LoVo (cell line): ENCODE measurements at regions not wholly inside any gene's neighbourhood (a gene's known extent, or its start where the extent isn't known, plus 50 kb on each side); places are given as distances from the start of the nearest gene placed in this dataset.
"Not testable (repeated sequence)": the region's sequence is repeated elsewhere in the genome, so short reads cannot be mapped to it uniquely, and the experiment has no call there.

Source experiments
- DNase-seq: peaks from one replicate; pipeline ENCODE4 v3.0.0-alpha.2; 2016; ENCODE audit warnings: low spot score

DNA sequence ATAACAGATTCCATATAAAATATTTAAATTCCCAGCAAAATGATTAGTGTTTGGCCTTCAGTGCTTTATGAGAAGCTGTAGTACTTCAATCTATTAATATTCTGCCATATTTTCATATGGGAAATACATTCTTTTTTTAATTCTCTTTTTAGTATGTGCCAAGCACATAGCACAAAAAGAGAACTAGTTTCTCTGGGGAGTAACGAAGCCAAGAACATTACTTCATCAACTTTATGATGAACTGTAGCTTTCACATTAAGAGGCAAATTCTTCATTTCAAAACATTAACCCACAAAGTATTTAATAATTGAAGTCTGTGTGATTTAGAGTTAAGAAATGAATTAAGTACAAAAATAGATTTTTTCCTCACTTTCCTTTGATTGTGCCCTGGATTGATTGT lies 281.0 kb upstream of the EYS start:
- DNase-seq, result no peak

DNA sequence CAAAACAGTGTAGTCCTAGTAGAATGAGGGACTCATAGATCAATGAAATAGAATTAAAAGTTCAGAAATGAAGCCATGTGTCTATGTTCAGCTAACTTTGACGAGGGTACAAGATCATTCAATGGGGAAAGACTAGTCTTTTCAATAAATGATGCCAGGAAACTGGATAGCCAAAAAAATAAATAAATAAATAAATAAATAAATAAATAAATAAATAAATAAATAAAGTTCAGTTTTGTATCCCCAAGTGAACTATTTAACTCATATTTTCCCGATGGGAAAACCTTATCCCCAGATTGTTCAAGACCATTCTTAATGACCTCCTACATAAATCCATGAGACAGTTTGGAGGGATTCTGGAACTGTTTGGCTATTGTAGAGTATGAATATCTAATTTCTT lies 277.1 kb upstream of the EYS start:
- DNase-seq, result no peak

DNA sequence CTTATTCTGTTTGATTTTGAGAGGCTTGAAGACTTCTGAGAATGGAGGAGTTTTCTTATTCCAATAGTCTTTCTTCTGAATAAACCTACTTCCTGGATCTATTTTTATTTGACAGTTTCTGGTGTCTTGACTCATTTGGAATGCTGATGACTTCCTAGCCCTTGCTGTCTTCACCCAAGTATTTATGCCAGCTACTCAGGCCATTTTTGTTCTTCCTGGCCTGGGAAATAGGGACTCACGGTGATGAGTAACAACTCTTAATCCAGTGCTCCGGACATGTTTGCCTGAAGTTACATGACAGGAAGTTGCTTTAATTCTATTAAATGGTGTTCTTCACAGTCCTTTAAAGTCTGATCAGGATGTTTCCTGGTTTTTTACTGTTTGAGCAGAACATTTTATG lies 272.1 kb upstream of the EYS start:
- DNase-seq, result no peak

DNA sequence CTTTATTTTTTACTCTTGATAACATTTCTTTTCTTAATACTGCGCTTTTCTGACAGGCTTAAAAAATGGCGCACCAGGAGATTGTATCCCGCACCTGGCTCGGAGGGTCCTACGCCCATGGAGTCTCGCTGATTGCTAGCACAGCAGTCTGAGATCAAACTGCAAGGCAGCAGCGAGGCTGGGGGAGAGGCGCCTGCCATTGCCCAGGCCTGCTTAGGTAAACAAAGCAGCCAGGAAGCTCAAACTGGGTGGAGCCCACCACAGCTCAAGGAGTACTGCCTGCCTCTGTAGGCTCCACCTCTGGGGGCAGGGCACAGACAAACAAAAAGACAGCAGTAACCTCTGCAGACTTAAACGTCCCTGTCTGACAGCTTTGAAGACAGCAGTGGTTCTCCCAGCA lies 264.2 kb upstream of the EYS start:
- not testable (repeated sequence) for DNase-seq

DNA sequence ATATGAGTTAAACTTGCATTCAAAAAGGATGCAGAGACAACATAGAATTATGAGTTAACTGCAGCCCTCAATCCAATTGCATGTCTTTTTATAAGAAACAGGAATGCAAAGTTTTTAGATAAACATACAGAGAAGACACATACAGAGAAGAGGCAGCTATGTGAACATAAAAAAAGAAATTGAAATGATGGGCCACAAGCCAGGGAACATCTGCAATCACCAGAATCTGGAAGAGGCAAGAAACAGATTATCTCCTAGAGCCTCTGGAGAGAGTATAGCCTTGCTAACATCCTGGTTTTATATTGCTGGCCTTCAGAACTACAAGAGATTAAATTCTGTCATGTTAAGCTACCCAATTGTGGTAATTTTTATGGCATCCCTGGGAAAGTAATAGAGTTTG lies 257.2 kb upstream of the EYS start:
- DNase-seq, result no peak

DNA sequence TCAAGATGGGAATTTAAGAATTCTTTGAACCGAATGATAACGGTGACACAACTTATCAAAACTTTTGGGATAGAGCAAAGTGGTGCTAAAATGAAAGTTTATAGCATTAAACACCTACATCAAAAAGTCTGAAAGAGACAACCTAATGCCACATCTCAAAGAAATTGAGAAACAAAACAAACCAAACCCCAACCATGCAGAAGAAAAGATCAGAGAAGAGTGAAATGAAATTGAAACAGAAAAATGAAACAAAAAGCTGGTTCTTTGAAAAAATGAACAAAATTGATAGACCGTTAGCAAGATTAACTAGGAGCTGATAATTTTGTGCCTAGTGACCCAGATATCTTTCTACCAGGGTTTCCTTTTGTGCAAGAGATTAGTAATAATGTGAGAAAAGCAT lies 248.0 kb upstream of the EYS start:
- no peak for DNase-seq

DNA sequence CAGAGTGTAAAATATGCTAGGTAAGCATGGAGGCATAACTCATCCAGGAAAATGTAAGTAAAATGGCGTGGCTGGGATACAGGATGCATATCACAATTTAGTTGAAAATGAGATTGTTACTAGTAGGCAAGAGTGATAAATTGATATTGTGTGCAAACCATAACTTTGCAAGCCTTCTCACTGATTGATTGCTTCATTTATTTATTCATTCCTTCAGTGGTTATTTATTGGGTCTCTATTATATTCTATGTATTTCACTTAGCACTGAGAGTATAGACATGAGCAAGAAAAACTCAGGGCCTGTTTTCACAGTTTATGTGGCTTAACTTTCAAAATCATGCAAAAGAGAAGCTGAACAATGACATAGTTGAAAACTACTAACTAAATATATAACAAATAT lies 241.0 kb upstream of the EYS start:
- no peak for DNase-seq

DNA sequence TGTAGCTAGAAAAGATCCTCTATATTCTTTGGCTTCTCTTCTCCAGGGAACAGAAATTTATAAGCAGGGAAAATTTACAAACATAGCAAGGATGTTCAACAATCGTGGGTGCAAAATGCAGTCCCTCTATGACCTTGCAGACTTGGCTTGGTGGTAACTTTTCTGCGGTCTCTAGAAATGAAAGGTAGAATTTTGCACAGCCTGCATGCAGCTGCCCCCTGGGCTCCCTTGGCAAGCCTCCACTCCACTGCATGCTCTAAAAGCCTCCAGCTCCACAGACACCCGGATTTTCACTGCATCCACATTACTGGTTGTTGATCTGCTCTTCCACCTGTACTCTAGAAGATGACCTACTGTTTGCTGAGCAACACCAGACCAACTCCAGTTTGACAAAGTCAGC lies 236.5 kb upstream of the EYS start:
- no peak for DNase-seq

DNA sequence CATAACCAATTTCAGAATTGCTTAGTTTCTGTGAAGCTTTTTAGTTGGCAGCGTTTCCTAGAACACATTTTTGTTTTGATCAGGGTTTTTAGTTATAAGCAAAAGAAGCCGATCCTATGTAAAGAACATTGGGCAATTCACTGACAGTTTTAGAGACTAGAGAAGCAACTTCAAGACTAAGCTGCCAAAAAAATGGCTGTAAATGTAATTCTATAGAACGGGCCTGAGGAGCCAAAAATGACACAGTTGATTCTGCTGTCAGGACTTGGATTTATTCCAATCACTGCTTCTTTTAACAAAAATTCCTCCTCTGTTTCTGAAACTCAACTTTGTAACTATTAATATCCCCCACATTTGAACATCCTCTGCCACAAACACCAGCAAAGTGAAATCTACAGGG lies 236.0 kb upstream of the EYS start:
- DNase-seq, result no peak

DNA sequence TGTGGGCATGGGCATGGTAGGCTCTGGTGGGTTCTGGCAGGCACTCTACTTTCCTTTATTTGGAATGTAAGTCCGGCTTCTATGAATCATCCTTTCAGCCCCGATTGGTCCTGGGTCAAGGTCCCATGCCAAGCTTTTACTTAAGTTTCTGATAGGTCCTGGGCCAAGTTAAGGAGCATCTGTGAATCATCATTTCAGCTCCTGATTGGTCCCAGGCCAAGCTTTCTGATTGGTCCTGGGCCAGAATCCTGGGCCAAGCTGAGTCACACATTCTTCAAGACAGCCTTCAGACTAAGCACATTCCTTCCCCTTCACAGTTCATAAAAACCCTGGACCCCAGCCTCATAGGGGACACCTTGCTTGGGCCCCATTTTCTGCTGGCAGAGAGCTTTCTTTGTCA lies 231.0 kb upstream of the EYS start:
- DNase-seq, result no peak

DNA sequence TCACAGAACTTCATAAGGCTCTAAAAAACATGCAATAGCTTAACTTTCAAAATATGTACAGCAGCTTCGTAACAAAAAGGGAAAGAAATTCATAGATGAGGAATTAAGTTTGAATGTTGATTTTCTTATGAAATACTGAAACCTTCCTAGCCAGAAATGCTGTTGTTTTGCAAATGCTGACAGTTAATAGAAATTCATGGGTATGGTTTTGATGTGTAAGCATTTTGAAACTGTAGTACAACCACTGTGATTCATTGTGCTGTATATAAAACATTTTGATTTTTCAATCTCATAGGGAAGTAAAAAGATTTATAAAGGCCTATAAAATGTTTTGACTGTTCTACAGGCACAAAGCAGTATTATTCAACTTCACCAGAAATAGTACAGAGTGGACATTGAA lies 228.4 kb upstream of the EYS start:
- no peak for DNase-seq

DNA sequence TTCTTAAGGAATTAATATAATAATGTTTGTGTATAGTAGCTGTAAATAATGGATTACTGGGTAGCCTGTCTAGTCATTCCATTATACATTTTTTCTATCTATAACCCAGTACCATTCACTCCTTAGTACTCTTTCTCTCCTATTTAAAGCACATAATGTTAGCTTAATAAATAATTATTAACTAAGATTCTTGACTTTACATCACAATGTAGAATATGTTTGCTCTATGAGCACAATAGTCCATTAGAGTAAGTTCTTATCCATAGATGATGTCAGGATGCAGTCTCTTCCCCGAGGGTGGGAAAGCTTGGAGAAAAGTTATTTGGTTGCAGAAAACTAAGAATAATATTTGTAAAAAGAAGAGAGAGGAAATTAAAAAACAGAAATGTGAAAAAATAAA lies 226.4 kb upstream of the EYS start:
- no peak for DNase-seq

DNA sequence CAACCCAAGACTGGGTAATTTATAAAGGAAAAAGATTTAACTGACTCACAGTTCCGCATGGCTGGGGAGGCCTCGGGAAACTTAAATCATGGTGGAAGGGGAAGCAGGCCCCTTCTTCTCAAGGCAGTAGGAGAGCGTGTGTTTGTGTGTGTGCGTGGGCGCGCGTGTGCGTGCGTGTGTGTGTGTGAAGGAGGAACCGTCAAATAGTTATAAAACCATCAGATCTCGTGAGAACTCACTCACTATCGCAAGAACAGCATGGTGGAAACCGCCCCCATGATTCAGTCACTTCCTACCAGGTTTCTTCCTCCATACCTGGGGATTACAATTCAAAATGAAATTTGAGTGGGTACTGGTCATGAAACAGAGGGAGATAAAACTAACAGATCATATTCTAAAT lies 220.1 kb upstream of the EYS start:
- DNase-seq, result no peak

DNA sequence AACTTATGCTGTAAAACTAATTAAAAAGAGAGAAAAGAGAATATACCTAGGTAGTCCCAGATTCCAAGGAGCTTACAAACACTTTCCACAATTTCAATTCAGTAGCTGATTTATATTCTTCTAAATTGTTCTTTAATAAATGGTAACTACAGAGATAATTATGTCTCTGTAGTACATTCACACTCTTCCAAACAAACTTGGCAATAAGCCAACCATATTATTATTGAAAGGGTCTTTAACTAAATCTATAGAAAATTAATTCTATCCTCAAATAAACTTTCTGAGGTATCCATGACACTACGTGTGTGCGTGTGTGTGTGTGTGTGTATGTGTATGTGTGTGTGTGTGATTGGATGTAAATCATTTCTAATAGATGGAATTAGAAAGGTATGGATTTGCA lies 217.4 kb upstream of the EYS start:
- DNase-seq, result no peak

DNA sequence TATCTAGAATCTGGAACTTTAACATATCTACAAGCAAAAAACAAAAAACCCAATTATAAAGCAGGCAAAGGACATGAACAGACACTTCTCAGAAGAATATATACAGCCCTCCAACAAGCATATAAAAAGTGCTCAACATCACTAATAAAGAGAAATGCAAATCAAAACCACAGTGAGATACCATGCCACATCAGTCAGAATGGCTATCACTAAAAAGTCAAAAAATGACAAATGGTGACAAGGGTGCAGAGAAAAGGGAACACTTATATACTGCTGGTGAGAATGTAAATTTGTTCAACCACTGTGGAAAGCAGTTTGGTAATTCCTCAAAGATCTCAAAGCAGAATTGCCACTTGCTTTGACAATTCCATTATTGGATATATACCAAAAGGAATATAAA lies 215.0 kb upstream of the EYS start:
- DNase-seq, result no peak

DNA sequence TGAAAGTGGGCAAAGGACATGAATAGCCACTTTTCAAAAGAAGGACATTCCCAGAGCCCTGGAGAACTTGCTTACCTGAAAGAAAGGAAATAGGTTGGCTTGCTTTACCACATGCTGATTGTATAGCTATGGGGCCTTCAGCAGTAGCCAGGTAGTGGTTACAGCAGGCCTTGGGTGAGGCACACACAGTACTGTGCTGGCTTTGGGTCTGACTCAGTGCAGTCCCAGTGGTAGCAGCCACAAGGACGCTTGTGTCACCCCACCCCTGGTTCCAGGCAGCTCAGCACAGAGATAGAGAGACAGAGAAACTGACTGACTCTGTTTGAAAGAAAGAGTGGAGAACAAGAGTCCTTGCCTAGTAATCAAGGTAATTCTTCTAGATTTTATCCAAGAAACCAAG lies 201.0 kb upstream of the EYS start:
- no peak for DNase-seq

DNA sequence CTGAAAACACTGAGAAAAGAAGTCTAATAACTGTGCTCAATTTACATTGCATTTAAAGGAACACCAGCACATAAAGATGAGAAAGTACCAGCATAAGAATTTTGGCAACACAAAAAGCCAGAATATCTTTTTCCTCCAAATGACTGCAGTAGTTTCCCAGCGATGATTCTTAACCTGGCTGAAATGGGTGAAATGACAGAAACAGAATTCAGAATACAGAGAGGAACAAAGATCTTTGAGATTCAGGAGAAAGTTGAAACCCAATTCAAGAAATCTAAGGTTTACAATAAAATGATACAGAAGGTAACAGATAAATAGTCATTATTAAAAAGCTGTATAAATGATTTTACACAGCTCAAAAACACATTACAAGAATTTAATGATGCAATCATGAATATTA lies 197.0 kb upstream of the EYS start:
- DNase-seq, result no peak

DNA sequence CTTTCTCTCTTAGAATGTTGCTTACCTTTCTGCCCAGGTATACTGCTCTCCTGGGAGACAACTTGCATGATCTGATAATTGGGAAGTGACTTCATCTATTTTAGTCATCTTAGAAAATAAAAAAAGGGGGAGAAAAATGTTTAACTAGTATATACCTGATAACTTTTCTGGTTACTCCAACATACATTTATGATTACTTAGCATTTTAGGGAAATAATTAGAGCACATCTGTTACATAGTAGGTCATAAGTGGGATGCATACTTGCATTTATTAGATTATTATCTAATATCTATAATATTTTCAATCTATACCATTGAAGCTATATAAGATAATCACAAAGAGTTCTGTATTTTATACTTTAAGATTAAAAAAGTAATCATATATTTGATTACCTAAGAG lies 193.9 kb upstream of the EYS start:
- DNase-seq, result no peak

DNA sequence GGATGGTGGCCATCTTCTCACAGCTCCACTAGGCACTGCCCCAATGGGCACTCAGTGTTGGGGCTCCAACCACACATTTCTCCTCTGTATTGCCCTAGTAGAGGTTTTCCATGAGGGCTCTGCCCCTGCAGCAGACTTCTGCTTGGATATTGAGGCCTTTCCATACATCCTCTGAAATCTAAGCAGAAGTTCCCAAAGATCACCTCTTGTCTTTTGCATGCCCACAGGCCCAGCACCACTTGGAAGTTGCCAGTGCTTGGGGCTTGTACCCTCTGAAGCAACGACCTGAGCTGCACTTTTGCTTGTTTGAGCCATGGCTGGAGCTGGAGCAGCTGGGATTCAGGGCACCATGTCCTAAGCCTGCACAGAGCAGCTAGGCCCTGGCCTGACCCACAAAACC lies 189.1 kb upstream of the EYS start:
- DNase-seq, result no peak

DNA sequence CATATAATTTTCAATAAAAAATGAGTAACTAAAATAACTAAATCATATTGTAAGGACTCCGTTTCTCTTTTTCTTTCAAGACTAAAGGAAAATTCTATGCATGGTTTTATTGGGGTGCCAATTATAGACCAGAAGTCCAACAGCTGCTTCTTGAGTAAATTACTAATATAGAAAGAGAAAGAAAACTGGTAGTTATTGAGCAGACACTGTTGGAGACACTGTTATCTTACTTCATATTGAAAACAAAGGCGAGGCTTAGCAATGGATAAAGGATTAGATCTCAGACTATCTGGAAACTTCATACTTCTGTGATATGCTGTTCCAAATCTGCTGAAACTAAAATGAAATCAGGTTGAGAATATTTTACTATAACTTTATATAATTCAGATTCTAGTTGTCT lies 169.6 kb upstream of the EYS start:
- no peak for DNase-seq

DNA sequence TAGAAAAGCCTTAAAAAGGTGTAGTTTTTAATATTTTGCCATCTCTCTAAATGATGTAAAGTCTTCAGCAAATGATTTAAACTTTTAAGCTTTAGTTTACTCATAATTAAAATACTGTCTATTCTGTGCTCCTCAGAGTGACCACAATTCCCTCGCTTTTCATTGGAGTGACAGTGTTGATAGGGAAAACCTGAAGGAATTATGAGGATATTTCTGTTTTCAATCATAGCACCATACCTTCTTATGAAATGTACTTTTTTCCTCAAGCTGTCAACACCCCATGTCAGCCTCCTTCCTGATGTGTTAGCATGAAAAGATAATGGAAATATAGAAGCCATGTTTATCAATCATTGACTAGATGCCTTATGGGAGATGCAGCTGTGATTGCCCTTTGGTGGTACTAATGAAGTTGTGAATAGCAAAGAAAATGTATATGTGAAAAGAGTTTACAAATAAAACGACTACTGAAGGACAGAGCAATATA lies 145.4 kb upstream of the EYS start:
- DNase-seq, result no peak

DNA sequence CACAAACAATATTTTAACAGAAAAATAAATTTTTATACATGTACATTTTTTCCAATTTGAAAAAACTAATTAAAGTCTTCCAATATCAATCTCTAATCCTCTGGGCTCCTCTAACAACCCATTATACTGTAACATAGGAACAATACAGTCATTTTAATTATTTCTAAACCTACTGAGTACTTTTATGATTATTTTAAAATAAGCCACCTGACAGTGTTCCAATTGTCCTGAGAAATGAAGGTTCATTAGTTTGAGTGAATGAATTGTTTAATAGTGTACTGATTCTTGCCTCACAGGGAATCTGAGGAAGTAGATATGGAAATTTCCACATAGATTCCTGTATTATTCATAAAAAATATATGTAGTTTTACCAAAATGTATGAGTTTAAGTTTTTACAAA lies 123.1 kb upstream of the EYS start:
- DNase-seq, result no peak

DNA sequence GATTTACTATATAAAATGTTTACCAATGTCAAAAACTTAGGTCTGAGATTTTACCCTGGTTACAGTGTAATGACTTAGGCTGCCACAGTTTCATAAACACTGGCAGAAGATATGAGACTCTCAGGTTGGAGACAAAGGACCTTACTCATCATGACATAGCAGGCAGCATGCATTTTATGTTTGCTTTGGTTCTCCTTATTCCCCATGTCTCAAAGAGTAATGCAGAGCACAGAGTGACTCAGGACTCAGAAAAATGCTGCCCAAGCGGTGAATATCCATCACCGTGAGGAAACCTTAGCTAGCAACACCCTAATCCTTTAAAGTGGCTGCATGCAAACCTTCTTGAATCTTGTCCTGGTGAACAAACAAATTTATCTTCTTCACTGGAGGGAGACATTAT lies 112.1 kb upstream of the EYS start:
- no peak for DNase-seq

DNA sequence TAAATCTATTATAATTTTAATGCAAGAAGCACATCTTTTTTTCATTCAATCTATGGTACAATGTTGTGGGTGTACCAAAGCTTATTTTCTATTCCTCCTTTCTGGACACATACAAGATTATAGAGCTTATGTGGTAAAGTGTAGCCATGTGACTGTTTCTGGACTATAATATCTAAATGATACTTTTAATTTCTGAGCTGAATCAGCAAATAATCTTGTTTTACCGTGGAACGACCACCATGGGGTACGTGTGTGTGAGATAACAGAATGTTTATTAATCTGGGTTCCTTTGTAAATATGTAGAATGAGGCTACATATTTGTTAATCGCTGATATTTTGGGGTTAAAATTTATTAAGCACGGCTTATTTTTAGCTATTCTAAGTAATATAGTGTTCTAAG lies 111.5 kb upstream of the EYS start:
- DNase-seq, result no peak

DNA sequence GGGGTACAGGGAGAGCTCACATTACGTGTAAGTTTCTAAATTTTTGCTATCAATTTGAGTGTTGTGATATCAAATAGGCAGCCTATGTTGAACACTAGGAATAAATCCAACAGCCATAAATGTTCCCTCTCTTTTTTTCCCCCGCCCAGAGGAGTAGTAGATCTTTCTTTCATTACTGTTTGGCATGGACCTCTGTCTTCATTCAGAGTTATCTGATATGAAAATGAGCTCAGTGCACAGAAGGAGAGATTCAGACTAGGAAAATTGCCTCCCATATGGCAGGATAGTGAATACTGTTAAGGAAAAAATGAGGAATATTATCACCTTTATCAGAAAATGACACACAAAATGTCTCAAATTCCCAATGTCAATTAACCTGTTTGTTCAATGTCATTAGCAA lies 110.0 kb upstream of the EYS start:
- no peak for DNase-seq
